CD4-positive, CD25-positive, alpha-beta regulatory T cell (primary cell): ENCODE measurements at regions not wholly inside any gene's neighbourhood (a gene's known extent, or its start where the extent isn't known, plus 50 kb on each side); places are given as distances from the start of the nearest gene placed in this dataset.

Experiments
- ATAC-seq, 2 donors: fragments of 150-1000 bp; cut with Tn5 transposase; one replicate each; pipeline ENCODE4 v1.10.0; 2021; ENCODE audit warnings: low read depth in 2 of 2, moderate number of reproducible peaks in 2 of 2, moderate library complexity in 1 of 2
- DNase-seq, 3 donors: peaks; one replicate each; pipeline versions ENCODE4 v3.0.0 to v3.0.0-alpha.2; 2012 to 2022; ENCODE audit warnings: mixed read lengths in 1 of 3
- H3K27ac ChIP-seq: one replicate; pipeline ENCODE4 v1.7.0; 2013; ENCODE audit warnings: mild to moderate bottlenecking, low read length; ENCODE audit not compliant: insufficient read depth, poor library complexity, severe bottlenecking
- H3K27me3 ChIP-seq: one replicate; pipeline ENCODE4 v1.7.0; 2013; ENCODE audit warnings: low read length; ENCODE audit not compliant: control insufficient read depth, insufficient read depth
- H3K36me3 ChIP-seq: one replicate; pipeline ENCODE4 v1.7.0; 2013; ENCODE audit warnings: mild to moderate bottlenecking, low read length, moderate library complexity; ENCODE audit not compliant: control insufficient read depth, insufficient read depth
- H3K4me1 ChIP-seq: 2 replicates; pipeline ENCODE4 v1.7.0; 2013; ENCODE audit warnings: mild to moderate bottlenecking, low read length; ENCODE audit not compliant: insufficient read depth, control insufficient read depth, poor library complexity, severe bottlenecking
- H3K4me3 ChIP-seq: one replicate; pipeline ENCODE4 v1.7.0; 2013; ENCODE audit warnings: low read depth, mild to moderate bottlenecking, low read length, moderate library complexity
- H3K9me3 ChIP-seq, 2 experiments: 1 replicate in 1 of 2; 2 replicates in 1 of 2; pipeline ENCODE4 v1.7.0; 2013; ENCODE audit warnings: low read length in 2 of 2, mild to moderate bottlenecking in 1 of 2, moderate library complexity in 1 of 2; ENCODE audit not compliant: control insufficient read depth in 2 of 2
- H3K27ac Mint-ChIP-seq, 3 donors: one replicate each; pipeline ENCODE4 v1.8.0; 2020 to 2022; ENCODE audit warnings: mild to moderate bottlenecking in 3 of 3, mixed read lengths in 3 of 3, moderate library complexity in 2 of 3
- H3K27me3 Mint-ChIP-seq: one replicate; pipeline ENCODE4 v1.8.0; 2022; ENCODE audit warnings: mild to moderate bottlenecking, mixed read lengths
- H3K36me3 Mint-ChIP-seq: one replicate; pipeline ENCODE4 v1.8.0; 2020; ENCODE audit warnings: mixed read lengths
- H3K4me1 Mint-ChIP-seq, 4 donors: one replicate each; pipeline ENCODE4 v1.8.0; 2020 to 2022; ENCODE audit warnings: mixed read lengths in 4 of 4, mild to moderate bottlenecking in 1 of 4
- H3K4me3 Mint-ChIP-seq, 4 donors: one replicate each; pipeline ENCODE4 v1.8.0; 2020 to 2022; ENCODE audit warnings: mild to moderate bottlenecking in 4 of 4, mixed read lengths in 4 of 4, moderate library complexity in 3 of 4
- H3K9me3 Mint-ChIP-seq, 7 donors: one replicate each; pipeline ENCODE4 v1.8.0; 2020 to 2022; ENCODE audit warnings: mixed read lengths in 7 of 7, mild to moderate bottlenecking in 3 of 7, moderate library complexity in 2 of 7

- Mint-ChIP-seq H3K27me3 (no peaks in the 10 kb centered on the region), H3K4me1 (no peaks in the 10 kb centered on the region), H3K9me3 (peaks cover 0 to 31% (median 12%) of the 10 kb centered on the region in 7 donors), H3K36me3 (no peaks in the 10 kb centered on the region), H3K27ac (no peak overlapping the region), H3K4me3 (no peak overlapping the region)
- Histone ChIP-seq H3K36me3 (no peaks in the 10 kb centered on the region), H3K9me3 (peaks cover 0 to 4% of the 10 kb centered on the region in 2 experiments), H3K4me1 (no peaks in the 10 kb centered on the region), H3K4me3 (no peak overlapping the region), H3K27ac (no peak overlapping the region), H3K27me3 (no peaks in the 10 kb centered on the region)
- DNase-seq, result no peak
- ATAC-seq, result no peak
Measured at GRCh38 chr18:41268271-41268670, 686.8 kb upstream of the PIK3C3 start.

DNA sequence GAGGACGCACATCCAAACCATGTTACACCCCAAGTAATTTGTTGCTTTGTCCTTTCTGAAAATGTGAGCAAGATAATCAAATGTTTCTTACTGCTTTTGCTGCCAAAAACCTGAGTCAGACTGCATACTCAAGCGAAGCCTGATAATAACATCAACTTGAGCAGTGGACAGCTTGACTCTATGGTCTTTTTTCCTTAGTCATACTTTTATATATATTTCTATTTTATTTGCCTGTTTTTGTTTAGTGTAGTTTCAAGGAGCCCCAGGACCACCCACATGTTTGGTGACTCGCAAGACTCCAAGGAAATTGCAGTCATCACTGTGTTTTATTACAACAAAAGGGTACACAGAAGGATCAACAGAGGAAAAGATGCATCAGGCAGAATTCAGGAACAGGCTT is 688.4 kb upstream of the PIK3C3 start:
- Histone ChIP-seq H3K27ac (no peak overlapping the region), H3K9me3 (peaks cover 4 to 5% of the 10 kb centered on the region in 2 experiments), H3K4me3 (no peak overlapping the region), H3K27me3 (no peaks in the 10 kb centered on the region), H3K36me3 (no peaks in the 10 kb centered on the region), H3K4me1 (no peaks in the 10 kb centered on the region)
- no peaks in the 10 kb centered on the region for H3K27me3 Mint-ChIP-seq
- no peak overlapping the region for H3K27ac Mint-ChIP-seq
- H3K36me3 Mint-ChIP-seq, result no peaks in the 10 kb centered on the region
- H3K9me3 Mint-ChIP-seq, result peaks cover 0 to 39% (median 11%) of the 10 kb centered on the region in 7 donors
- DNase-seq (no peak), ATAC-seq (no peak)
- H3K4me1 Mint-ChIP-seq, result no peaks in the 10 kb centered on the region
- no peak overlapping the region for H3K4me3 Mint-ChIP-seq

- no peaks in the 10 kb centered on the region for H3K36me3 Mint-ChIP-seq
- no peak for ATAC-seq
- no peaks in the 10 kb centered on the region for H3K27me3 Mint-ChIP-seq
- H3K27ac Mint-ChIP-seq, result no peak overlapping the region
- no peaks in the 10 kb centered on the region for H3K4me1 ChIP-seq
- DNase-seq, result no peak
- H3K27me3 ChIP-seq, result no peaks in the 10 kb centered on the region
- H3K4me1 Mint-ChIP-seq, result no peaks in the 10 kb centered on the region
- peaks cover 0 to 37% (median 11%) of the 10 kb centered on the region in 7 donors for H3K9me3 Mint-ChIP-seq
- H3K27ac ChIP-seq, result no peak overlapping the region
- no peak overlapping the region for H3K4me3 Mint-ChIP-seq
- peaks cover 4 to 5% of the 10 kb centered on the region in 2 experiments for H3K9me3 ChIP-seq
- no peaks in the 10 kb centered on the region for H3K36me3 ChIP-seq
- H3K4me3 ChIP-seq, result no peak overlapping the region
Measured at GRCh38 chr18:41266204-41266603, 688.8 kb upstream of the PIK3C3 start.

DNA sequence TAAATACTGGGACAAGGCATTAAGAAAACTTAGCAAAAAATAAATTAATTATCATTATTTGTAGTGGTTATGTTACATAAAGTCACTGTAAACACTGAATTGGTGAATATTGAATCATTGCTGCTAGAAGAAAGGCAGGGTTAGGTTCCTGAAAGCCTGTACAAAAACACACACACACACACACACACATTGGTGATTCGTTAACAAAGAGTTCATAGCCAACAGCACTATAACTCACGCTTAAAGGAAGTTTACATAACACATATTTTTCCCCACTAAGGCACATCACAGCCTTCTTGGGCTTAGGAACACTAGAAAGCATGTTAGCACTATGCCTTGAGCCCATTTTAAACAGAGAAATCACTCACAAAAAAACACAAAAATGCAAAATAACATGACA is 690.0 kb upstream of the PIK3C3 start:
- no peak for ATAC-seq

GRCh38 chr18:41263956-41264355 is 691.1 kb upstream of the PIK3C3 start:
- Histone ChIP-seq H3K9me3 (peaks cover 4 to 5% of the 10 kb centered on the region in 2 experiments), H3K4me1 (no peaks in the 10 kb centered on the region), H3K36me3 (no peaks in the 10 kb centered on the region), H3K4me3 (no peak overlapping the region), H3K27me3 (no peaks in the 10 kb centered on the region), H3K27ac (no peak overlapping the region)
- ATAC-seq, result no peak
- Mint-ChIP-seq H3K36me3 (no peaks in the 10 kb centered on the region), H3K27me3 (no peaks in the 10 kb centered on the region), H3K27ac (no peak overlapping the region), H3K4me1 (no peaks in the 10 kb centered on the region), H3K9me3 (peaks cover 2 to 31% (median 10%) of the 10 kb centered on the region in 7 donors), H3K4me3 (no peak overlapping the region)
- no peak for DNase-seq

More for the DNA sequence above, 690.0 kb upstream of the PIK3C3 start:
- Histone ChIP-seq H3K27me3 (no peaks in the 10 kb centered on the region), H3K9me3 (peaks cover 4 to 5% of the 10 kb centered on the region in 2 experiments), H3K4me1 (no peaks in the 10 kb centered on the region), H3K36me3 (no peaks in the 10 kb centered on the region), H3K27ac (no peak overlapping the region), H3K4me3 (no peak overlapping the region)
- no peaks in the 10 kb centered on the region for H3K36me3 Mint-ChIP-seq
- H3K4me1 Mint-ChIP-seq, result no peaks in the 10 kb centered on the region
- no peaks in the 10 kb centered on the region for H3K27me3 Mint-ChIP-seq
- H3K4me3 Mint-ChIP-seq, result no peak overlapping the region
- no peak for DNase-seq
- H3K27ac Mint-ChIP-seq, result no peak overlapping the region
- peaks cover 2 to 32% (median 10%) of the 10 kb centered on the region in 7 donors for H3K9me3 Mint-ChIP-seq

DNA sequence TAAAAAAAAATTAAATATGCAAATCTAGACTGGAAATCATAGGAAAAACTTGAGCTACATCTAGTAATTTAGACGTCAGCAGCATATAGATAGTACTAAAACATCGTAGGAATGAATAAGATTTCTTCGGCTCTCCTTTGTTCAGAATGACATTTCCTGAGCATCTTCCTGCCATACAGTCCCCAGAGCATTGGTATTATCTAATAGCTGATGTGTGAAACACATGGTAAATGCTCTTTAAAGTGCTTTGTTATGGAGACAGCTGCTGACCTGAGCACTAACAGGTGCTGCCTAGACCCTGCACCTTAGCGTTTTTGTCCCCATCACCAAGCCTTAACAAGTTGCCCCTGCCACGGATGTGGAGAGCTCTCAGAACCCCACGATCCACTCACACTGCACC is 692.3 kb upstream of the PIK3C3 start:
- Histone ChIP-seq H3K4me3 (no peak overlapping the region), H3K9me3 (peaks cover 4 to 5% of the 10 kb centered on the region in 2 experiments), H3K4me1 (no peaks in the 10 kb centered on the region), H3K36me3 (no peaks in the 10 kb centered on the region), H3K27me3 (no peaks in the 10 kb centered on the region), H3K27ac (no peak overlapping the region)
- H3K4me3 Mint-ChIP-seq, result no peak overlapping the region
- H3K4me1 Mint-ChIP-seq, result no peaks in the 10 kb centered on the region
- H3K27ac Mint-ChIP-seq, result no peak overlapping the region
- no peaks in the 10 kb centered on the region for H3K36me3 Mint-ChIP-seq
- DNase-seq, result no peak
- no peak for ATAC-seq
- H3K9me3 Mint-ChIP-seq, result peaks cover 3 to 27% (median 10%) of the 10 kb centered on the region in 7 donors
- no peaks in the 10 kb centered on the region for H3K27me3 Mint-ChIP-seq

- Histone ChIP-seq H3K27me3 (no peaks in the 10 kb centered on the region), H3K27ac (no peak overlapping the region), H3K36me3 (no peaks in the 10 kb centered on the region), H3K4me1 (no peaks in the 10 kb centered on the region), H3K4me3 (no peak overlapping the region), H3K9me3 (no peaks in the 10 kb centered on the region)
- H3K4me1 Mint-ChIP-seq, result no peaks in the 10 kb centered on the region
- H3K27ac Mint-ChIP-seq, result no peak overlapping the region
- ATAC-seq (no peak), DNase-seq (no peak)
- H3K4me3 Mint-ChIP-seq, result no peak overlapping the region
- H3K36me3 Mint-ChIP-seq, result no peaks in the 10 kb centered on the region
- H3K9me3 Mint-ChIP-seq, result peaks cover 2 to 16% (median 5%) of the 10 kb centered on the region in 7 donors
- no peaks in the 10 kb centered on the region for H3K27me3 Mint-ChIP-seq
Measured at GRCh38 chr18:41244591-41245037, 710.4 kb upstream of the PIK3C3 start.

DNA sequence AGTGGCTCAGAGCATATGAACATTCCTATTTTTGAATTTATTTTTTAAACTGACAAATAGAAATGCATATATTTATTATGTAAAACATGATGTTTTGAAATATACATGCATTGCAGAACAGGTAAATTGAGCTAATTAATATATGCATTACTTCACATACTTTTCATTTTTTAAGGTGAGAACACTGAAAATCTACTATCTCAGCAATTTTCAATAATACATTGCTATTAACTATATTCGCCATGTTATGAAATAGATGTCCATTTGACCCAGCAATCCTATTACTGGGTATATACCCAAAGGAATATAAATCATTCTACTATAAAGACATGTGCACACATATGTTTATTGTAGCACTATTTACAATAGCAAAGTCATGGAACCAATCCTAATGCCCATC is 717.7 kb upstream of the PIK3C3 start:
- Histone ChIP-seq H3K27ac (no peak overlapping the region), H3K4me1 (no peaks in the 10 kb centered on the region), H3K9me3 (peaks cover 0 to 2% of the 10 kb centered on the region in 2 experiments), H3K36me3 (no peaks in the 10 kb centered on the region), H3K4me3 (no peak overlapping the region), H3K27me3 (no peaks in the 10 kb centered on the region)
- Mint-ChIP-seq H3K4me3 (no peak overlapping the region), H3K27me3 (no peaks in the 10 kb centered on the region), H3K4me1 (no peaks in the 10 kb centered on the region), H3K27ac (no peak overlapping the region), H3K9me3 (peaks cover 0 to 22% (median 8%) of the 10 kb centered on the region in 7 donors), H3K36me3 (no peaks in the 10 kb centered on the region)
- ATAC-seq, result no peak
- DNase-seq, result no peak
